Psoas muscle (tissue), 7 donors: ENCODE measurements at regions not wholly inside any gene's neighbourhood (a gene's known extent, or its start where the extent isn't known, plus 50 kb on each side); places are given as distances from the start of the nearest gene placed in this dataset.

Source experiments
- ATAC-seq, 4 donors: fragments of 200-7000 bp; cut with Tn5 transposase; one replicate each; pipeline ENCODE4 v1.9.1; 2020; ENCODE audit warnings: moderate library complexity in 3 of 4, mild to moderate bottlenecking in 2 of 4
- DNase-seq, 2 donors: peaks; one replicate each; pipeline ENCODE4 v3.0.0-alpha.2; 2020
- H3K27ac ChIP-seq: fragments of 200-600 bp; one replicate; pipeline ENCODE4 v1.8.0; 2022
- H3K27me3 ChIP-seq, 3 donors: fragments of 200-600 bp in 1 of 3; one replicate each; pipeline versions ENCODE4 v1.6.1 to v1.8.0; 2013 to 2022; ENCODE audit warnings: low read length in 2 of 3, mild to moderate bottlenecking in 2 of 3, moderate library complexity in 1 of 3; ENCODE audit not compliant: insufficient read depth in 3 of 3
- H3K36me3 ChIP-seq, 2 donors: fragments of 200-600 bp in 1 of 2; one replicate each; pipeline versions ENCODE4 v1.6.1 to v1.8.0; 2013 to 2022; ENCODE audit warnings: low read depth in 1 of 2, mild to moderate bottlenecking in 1 of 2, moderate library complexity in 1 of 2; ENCODE audit not compliant: insufficient read depth in 1 of 2
- H3K4me1 ChIP-seq: fragments of 200-600 bp; one replicate; pipeline ENCODE4 v1.8.0; 2022
- H3K4me3 ChIP-seq: fragments of 200-600 bp; one replicate; pipeline ENCODE4 v1.8.0; 2022; ENCODE audit warnings: mild to moderate bottlenecking
- H3K9me3 ChIP-seq: fragments of 200-600 bp; one replicate; pipeline ENCODE4 v1.8.0; 2022
- WGBS, 3 donors: extraction: QIAGEN DNeasy Blood & Tissue Kit; methylation state at CpG; one replicate each; pipeline versions ENCODE4 v1.1.6 to v1.1.7; 2013; 5-methylcytosine and 5-hydroxymethylcytosine counted together
- intact Hi-C, 2 donors: fragments of 100-400 bp; cut with DNase I; formaldehyde crosslinking; loops; one replicate each; pipeline versions ENCODE4 v1.11.0 to v1.14.2; 2022
- TF ChIP-seq, protein P1 (sequence below): fragments of 200-600 bp; IDR thresholded peaks from one replicate; pipeline ENCODE4 v1.8.0; 2022; ENCODE audit warnings: antibody characterized with exemption
- donor health status: healthy with polysubstance abuse.
- donor health status: DM: no; HTN: no; CAD: no; lungs with moderate emphysema.
- donor health status: Bipolar disorder and iron deficiency.
- donor health status: healthy.
- donor health status: DM: yes; HTN: yes; CAD: no.
- donor health status: DM: no; HTN: no; CAD: no.
- donor health status: DM: yes; HTN: yes; CAD: no.

DNA sequence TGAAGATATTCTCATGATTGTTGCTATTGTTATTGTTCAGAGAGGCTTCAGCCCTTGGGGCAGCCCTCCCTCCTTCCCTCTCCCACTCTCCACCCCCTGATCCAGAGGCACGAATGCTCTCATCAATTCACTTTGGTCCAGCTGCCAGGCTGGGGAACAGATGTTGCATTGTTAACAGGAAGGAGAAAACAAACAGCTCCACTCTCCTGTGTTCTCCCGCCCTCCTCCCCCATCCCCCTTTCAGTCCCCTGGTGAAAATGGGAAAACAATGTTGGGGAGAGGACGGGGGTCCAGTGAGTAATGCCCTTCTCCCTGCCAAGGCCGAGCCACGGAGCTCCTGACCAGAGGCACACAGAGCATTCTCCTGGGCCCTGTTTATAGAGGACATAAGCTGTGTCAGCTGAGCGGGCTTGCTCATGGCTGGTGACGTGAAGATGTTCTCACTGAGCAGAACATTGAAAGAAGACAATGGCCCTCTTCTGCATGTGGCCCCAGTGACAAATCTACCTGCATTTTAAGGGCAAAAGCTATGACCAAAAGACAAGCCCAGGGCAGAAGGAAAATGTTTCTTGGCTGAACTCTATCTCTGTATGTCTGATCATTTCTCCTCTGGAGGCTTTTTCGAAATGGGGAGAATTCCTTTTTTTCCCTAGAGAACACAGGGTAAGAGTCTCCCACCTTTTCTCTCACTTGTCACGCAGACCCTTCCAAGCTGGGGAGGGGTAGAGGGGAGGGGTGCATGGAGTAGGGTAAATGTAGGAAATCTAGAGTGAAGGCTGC is 111.7 kb downstream of the GLUL start:
- intact Hi-C loops, result no loop called here
- peak; percentile 21 to 70 for DNase-seq
- H3K27ac ChIP-seq, result no peak overlapping the region

DNA sequence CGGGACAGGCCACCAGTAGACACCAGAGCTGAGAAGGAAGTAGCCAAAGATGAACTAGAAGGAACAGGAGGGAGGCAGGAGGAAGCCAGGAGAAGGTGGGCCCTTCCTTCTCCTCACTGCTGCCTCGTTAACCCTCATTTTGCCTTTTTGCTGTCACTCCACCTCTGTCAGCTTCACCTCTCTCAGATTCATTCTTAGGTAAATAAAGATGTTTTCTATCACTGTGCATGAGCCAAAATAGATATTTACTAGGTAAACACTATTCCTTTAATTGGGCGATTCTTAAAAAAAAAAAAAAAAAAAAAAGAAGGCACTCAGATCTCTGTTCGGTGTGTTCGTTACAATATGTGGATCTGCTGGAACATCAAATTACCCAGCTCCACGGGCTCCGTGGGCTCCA is 112.3 kb downstream of the GLUL start:
- Histone ChIP-seq H3K27me3 (no peaks in the 10 kb centered on the region), H3K36me3 (no peaks in the 10 kb centered on the region), H3K9me3 (no peaks in the 10 kb centered on the region), H3K4me1 (no peaks in the 10 kb centered on the region), H3K27ac (no peak overlapping the region), H3K4me3 (no peak overlapping the region)
- intact Hi-C loops, result no loop called here
- 55 to 61% (median 55%) methylated on average over 7 of the region's 7 CpGs for WGBS, 3 donors
- TF ChIP-seq, protein P1, sequence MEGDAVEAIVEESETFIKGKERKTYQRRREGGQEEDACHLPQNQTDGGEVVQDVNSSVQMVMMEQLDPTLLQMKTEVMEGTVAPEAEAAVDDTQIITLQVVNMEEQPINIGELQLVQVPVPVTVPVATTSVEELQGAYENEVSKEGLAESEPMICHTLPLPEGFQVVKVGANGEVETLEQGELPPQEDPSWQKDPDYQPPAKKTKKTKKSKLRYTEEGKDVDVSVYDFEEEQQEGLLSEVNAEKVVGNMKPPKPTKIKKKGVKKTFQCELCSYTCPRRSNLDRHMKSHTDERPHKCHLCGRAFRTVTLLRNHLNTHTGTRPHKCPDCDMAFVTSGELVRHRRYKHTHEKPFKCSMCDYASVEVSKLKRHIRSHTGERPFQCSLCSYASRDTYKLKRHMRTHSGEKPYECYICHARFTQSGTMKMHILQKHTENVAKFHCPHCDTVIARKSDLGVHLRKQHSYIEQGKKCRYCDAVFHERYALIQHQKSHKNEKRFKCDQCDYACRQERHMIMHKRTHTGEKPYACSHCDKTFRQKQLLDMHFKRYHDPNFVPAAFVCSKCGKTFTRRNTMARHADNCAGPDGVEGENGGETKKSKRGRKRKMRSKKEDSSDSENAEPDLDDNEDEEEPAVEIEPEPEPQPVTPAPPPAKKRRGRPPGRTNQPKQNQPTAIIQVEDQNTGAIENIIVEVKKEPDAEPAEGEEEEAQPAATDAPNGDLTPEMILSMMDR, result no peak
- DNase-seq (no peak), ATAC-seq (no peak)

More for the DNA sequence above, 111.7 kb downstream of the GLUL start:
- ATAC-seq, result peak in 3 of 4 donors; percentile 54 to 68 (median 56)
- TF ChIP-seq, protein P1, result no peak
- Histone ChIP-seq H3K27me3 (no peaks in the 10 kb centered on the region), H3K4me1 (no peaks in the 10 kb centered on the region), H3K9me3 (no peaks in the 10 kb centered on the region), H3K4me3 (no peak overlapping the region), H3K36me3 (no peaks in the 10 kb centered on the region)
- 44 to 59% (median 50%) methylated on average over 9 of the region's 9 CpGs for WGBS, 3 donors

DNA sequence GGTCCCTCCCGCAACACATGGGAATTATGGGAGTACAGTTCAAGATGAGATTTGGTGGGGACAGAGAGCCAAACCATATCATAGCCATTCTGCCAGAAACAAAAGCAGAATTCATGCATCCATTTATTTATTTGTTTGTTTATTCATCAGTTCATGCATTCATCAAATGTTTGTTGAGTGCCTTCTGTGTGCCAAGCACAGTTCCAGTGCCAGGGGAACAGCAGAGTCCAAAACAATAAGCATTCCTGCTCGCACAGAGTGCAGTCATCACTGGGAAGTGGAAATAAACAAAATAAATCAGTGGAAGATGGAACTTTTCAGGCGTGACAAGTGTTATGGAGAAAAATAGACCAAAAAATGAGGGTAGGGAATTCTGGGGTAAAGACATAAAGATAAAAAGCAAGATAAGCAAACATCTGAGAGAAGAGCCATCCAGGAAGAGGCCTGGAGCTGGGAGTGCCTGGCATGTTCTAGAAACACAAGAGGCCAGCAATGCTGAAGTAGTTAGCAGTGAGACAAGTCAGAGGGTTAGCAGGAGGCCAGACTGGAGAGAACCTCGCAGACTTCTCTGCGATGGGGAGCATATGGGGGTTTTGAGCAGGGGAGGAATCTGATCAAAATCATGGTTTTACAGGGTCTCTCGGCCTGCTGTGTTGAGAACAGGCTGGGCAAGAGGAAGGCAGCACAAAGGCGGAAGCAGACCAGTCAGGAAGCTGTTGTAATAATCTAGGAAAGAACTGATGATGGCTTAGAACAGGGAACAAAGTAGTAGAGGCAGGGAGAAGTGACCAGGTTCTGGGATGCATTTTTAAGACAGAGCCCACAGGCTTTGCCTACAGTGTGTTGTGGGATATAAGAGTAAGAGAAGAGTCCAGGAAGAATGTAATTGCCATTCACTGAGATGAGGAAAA is 113.2 kb downstream of the GLUL start:
- TF ChIP-seq, protein P1, result no peak
- intact Hi-C loops, result no loop called here
- Histone ChIP-seq H3K4me3 (no peak overlapping the region), H3K27me3 (no peaks in the 10 kb centered on the region), H3K9me3 (no peaks in the 10 kb centered on the region), H3K4me1 (no peaks in the 10 kb centered on the region), H3K27ac (no peak overlapping the region), H3K36me3 (no peaks in the 10 kb centered on the region)
- WGBS, 3 donors, result 74 to 83% (median 76%) methylated on average over 7 of the region's 7 CpGs
- no peak for ATAC-seq
- no peak for DNase-seq

DNA sequence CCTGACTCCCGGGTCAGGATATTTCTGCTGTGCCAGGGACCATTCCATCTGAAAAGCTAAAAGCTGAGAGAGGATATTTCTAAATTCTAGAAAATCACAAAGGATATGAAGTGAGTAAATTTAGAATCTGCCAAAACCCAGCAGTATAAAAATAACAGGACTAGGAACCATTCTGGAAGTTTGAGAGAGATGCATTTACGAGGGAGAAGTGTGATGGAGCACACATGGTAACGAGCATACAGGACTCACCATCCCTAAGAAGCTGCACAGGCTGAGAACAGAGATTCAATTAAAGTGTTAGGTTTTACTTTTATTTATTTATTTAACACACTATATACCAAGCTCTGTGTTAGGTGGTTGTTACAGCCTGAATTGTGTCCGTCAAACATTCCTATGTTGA is 116.3 kb downstream of the GLUL start:
- H3K27me3 ChIP-seq, result no peaks in the 10 kb centered on the region
- no peak for ATAC-seq
- no peak overlapping the region for H3K4me3 ChIP-seq
- WGBS, 3 donors, result 83 to 96% (median 95%) methylated on average over 4 of the region's 4 CpGs
- intact Hi-C loops, result no loop called here
- no peaks in the 10 kb centered on the region for H3K4me1 ChIP-seq
- no peaks in the 10 kb centered on the region for H3K9me3 ChIP-seq
- TF ChIP-seq, protein P1, result no peak
- H3K36me3 ChIP-seq, result no peaks in the 10 kb centered on the region
- DNase-seq, result no peak
- no peak overlapping the region for H3K27ac ChIP-seq
